HG03469 (cell line): ENCODE measurements at regions not wholly inside any gene's neighbourhood (a gene's known extent, or its start where the extent isn't known, plus 50 kb on each side); places are given as distances from the start of the nearest gene placed in this dataset.

ENCODE experiments used
- ATAC-seq: cut with Tn5 transposase; IDR thresholded peaks from one replicate; pipeline ENCODE4 v1.9.1; 2021; ENCODE audit warnings: mild to moderate bottlenecking, moderate library complexity, moderate number of reproducible peaks; ENCODE audit not compliant: unreplicated experiment

GRCh38 chr4:137333031-137333430, 199.3 kb downstream of the PCDH18 start:
- no peak for ATAC-seq

DNA sequence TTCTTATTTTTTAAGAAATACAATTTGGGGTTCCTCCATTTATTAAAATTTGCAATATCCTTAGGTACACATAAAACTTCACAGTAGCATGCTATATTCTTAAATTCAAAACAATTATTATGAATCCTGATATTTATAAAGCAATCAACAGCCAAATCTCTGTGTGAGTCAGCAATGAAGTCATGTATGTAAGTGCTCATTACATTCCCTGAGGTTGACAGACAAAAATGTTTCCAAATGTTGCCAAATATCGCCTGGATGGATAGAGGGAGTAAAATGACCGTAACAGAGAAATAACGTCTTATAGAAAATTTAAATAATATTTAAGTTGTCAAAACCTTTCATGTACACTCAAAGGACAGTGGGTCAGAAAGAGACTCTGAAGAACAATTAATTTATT, 220.0 kb downstream of the PCDH18 start:
- ATAC-seq: no peak

GRCh38 chr4:137310593-137311490, 221.5 kb downstream of the PCDH18 start:
- ATAC-seq: no peak

DNA sequence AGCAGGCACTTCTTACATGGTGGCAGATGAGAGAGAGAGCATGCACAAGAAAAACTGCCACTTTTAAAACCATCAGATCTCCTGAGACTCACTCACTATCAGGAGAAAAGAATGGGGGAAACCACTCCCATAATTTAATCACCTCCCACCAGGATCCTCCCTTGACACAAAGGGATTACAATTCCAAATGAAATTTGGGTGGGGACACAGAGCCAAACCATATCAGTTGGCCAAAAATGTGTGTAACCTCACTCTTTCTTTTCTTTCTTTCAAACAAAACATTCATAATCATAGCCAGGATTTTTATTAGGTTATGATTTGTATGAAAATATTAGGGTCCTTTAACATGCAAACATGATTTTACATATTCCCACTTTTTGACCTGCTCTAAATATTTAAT, 222.1 kb downstream of the PCDH18 start:
- no peak for ATAC-seq

DNA sequence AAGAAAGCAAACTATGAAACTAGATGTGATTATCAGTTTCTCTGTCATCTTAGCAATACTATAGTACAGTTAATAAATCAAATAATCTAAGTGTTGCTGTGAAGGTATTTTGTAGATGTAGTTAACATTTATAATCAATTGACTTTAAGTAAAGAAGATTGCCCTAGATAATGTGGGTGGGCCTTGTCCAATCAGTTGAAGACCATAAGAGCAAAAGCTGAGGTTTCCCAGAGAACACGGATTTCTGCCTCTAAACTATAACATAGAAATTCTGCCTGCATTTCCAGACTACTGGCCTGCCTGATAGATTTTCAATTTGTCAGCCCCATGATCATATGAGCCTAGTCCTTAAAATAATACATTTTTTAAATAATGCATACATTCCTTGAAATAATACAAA, 222.9 kb downstream of the PCDH18 start:
- ATAC-seq: no peak

DNA sequence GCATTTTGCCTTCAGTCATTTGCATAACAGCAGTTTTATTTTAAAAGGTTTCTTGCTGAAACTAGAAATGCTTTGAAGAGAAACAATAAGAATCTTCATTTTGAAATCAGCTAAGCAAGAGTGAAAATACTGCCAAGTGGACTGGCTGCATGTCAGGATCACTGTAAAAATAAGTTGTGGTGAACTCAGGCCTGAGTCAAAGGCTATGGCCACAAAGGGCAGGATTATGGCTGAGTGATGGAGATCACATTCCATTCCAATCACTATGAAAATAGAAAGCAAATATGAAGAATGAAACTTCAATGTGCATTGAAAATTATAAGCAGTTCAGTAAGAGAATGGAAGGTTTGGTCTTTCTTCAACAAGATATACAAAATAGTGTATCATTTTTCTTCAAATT, 224.5 kb downstream of the PCDH18 start:
- no peak for ATAC-seq

DNA sequence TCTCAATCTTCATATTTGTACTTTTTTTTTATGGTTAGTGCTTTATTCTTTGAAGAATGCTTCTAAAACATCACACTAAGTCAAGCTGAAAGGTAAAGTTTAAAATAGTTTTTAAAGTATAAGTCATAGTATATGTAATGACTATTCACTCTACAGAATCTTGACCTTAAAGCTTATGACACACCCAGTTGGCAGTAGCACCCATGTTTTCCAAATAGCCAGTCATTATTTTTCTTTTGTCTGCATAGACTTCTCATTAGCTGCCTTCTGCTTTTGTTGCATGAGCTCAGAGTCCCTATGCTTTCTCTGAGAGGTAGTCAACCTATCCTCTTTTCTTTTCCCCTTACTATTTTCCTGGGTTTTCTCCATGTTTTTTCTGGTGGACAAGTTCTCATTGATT, 231.5 kb downstream of the PCDH18 start:
- no peak for ATAC-seq

DNA sequence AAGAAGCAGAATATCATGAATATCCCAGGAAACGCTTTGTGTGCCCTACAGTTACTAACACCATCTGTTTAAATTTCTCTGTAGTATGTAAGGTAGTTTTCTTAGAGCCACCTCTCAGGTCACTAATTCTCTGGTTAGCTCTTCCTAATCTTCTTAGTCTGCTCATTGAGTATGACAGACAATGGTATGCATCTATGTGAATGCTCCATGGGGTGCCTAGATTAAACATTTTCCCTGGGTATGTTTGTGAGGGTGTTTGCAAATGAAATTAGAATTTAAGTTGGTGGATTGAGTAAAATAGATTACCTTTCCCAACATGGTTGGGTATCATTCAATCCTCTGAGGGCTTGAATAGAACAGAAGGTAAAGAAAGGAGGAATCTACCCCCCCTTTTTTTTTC, 233.0 kb downstream of the PCDH18 start:
- ATAC-seq: no peak

DNA sequence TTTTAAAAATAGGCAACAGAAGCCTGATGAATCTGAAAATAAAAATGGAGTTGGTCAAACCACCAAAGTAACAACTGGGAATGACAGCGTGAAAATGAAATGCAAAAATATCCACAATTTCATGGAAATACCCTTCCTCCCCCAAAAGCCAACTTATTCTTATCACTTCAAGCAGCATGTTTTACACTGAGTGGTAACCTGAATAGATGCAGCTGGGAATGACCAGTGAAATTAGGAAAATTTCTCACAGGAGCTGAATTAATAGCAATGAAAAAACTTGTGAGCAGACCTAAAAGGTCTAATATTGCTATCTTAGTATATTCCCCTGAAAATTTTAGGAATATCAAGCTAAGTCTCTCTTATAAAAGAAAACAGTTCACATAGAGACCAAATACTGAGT, 239.0 kb downstream of the PCDH18 start:
- no peak for ATAC-seq

- no peak for ATAC-seq
Observed at GRCh38 chr4:137283737-137284136, 248.6 kb downstream of the PCDH18 start.

- ATAC-seq: no peak
Observed at GRCh38 chr4:137278431-137278830, 253.9 kb downstream of the PCDH18 start.

- no peak for ATAC-seq
Observed at GRCh38 chr4:137274404-137274803, 257.9 kb downstream of the PCDH18 start.

- no peak for ATAC-seq
Observed at GRCh38 chr4:137267024-137267423, 265.3 kb downstream of the PCDH18 start.

GRCh38 chr4:137266511-137266910, 265.8 kb downstream of the PCDH18 start:
- no peak for ATAC-seq

- ATAC-seq: no peak
Observed at GRCh38 chr4:137263206-137263605, 269.1 kb downstream of the PCDH18 start.

DNA sequence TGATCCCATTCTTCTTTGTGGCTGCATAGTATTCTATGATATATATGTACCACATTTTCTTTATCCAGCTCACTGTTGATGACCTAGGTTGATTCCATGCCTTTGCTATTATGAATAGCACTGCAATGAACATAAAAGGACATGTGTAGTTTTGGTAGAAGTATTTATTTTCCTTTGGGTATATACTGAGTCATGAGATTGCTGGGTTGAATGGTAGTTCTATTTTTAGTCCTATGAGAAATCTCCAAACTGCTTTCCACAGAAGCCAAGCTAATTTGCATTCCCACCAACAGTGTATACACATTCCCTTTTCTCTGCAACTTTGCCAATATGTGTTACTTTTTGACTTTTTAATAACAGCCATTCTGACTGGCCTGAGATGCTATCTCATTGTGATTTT, 278.3 kb downstream of the PCDH18 start:
- ATAC-seq: no peak

DNA sequence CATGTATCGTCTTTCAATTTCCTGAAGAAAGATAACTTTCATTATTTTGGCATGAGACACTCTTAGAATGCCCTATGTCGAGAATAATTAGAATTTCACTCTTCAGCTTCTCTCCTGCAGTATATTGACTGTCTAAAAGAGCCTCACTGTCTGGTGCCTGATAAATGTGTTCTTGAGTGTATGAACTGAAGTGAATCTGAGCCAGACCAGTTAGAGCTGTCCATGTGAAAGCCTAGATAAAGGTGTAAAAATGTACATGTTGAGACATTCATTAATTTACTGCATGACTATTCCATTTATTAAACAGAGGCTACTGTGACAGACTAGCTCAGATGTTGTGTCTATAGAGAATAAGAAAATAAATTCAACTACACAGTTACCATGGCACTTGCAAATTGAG, 283.2 kb downstream of the PCDH18 start:
- no peak for ATAC-seq

DNA sequence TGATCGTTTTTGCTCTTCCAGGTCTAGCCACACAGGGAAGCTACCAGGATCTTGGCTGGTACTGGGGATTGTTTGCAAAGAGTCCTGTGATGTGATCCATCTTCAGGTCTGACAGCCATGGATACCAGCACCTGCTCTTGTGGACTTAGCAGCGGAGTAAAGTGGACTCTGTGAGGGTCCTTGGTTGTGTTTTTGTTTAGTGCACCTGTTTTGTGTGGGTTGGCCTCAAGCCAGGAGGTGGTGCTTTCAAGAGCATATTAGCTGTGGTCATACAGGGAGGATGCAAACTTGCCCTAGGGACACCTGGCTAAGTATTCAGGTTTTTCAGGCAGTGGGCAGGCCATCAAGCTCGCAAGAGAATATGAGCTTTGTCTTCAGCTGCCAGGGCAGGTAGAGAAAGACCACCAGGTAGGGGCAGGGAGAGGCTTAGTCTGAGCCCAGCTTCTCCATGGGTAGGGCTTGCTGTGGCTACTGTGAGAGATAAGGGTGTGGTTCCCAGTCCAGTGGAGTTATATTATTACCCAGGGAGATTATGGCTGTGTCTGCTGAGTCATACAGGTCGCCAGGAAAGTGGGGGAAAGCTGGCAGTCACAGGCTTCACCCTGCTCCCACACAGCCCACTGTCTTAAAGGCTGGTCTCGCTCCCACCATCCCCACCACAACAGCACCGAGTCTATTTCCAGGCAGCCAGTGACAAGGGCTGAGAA, 293.7 kb downstream of the PCDH18 start:
- no peak for ATAC-seq

GRCh38 chr4:137226900-137227299, 305.4 kb downstream of the PCDH18 start:
- ATAC-seq: no peak

GRCh38 chr4:137226221-137226620, 306.1 kb downstream of the PCDH18 start:
- ATAC-seq: no peak

GRCh38 chr4:137213372-137214173, 318.7 kb downstream of the PCDH18 start:
- ATAC-seq: no peak
